Lower leg skin (tissue), 3 donors: ENCODE measurements at regions not wholly inside any gene's neighbourhood (a gene's known extent, or its start where the extent isn't known, plus 50 kb on each side); places are given as distances from the start of the nearest gene placed in this dataset.

Source experiments
- POLR2A ChIP-seq, 2 donors: fragments of 450-650 bp; IDR thresholded peaks; one replicate each; pipeline ENCODE4 v1.6.1; 2016 to 2017; ENCODE audit warnings: antibody characterized with exemption in 2 of 2, mild to moderate bottlenecking in 1 of 2, moderate library complexity in 1 of 2
- TF ChIP-seq, protein P1 (sequence below), 3 donors: fragments of 450-650 bp; IDR thresholded peaks; one replicate each; pipeline ENCODE4 v1.5.1; 2016; ENCODE audit warnings: antibody characterized with exemption in 3 of 3, mild to moderate bottlenecking in 3 of 3, moderate library complexity in 2 of 3

DNA sequence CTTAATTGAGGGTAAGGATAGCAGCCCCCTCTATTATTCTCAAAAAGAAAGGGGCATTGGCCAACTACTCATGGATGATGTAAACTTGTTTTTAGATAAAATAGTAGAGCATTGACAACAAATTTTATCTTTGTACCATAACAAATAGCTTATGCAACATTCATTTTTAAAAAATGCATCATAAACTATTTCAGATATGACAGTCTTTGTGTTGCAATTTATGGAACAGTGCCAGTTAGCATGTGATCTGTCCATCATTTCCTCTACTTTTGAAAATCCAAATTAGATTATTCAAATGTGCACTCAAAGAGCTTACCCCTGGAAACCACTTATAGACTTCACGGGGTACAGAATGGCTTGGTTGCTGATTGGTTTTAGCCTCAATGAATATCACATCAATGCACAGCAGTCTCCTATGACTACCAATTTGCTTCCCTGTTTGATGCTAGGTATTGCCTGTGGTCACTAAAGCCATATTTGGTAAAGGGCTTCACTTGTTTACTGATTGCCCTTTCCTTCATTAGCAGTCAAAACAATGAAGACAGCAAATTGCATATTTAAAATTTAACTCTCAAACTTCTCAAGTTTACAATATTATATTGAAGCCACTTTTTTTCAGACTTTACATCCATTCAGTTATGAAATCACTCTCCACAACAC lies 274.9 kb upstream of the MGAT4C start:
- TF ChIP-seq, protein P1, sequence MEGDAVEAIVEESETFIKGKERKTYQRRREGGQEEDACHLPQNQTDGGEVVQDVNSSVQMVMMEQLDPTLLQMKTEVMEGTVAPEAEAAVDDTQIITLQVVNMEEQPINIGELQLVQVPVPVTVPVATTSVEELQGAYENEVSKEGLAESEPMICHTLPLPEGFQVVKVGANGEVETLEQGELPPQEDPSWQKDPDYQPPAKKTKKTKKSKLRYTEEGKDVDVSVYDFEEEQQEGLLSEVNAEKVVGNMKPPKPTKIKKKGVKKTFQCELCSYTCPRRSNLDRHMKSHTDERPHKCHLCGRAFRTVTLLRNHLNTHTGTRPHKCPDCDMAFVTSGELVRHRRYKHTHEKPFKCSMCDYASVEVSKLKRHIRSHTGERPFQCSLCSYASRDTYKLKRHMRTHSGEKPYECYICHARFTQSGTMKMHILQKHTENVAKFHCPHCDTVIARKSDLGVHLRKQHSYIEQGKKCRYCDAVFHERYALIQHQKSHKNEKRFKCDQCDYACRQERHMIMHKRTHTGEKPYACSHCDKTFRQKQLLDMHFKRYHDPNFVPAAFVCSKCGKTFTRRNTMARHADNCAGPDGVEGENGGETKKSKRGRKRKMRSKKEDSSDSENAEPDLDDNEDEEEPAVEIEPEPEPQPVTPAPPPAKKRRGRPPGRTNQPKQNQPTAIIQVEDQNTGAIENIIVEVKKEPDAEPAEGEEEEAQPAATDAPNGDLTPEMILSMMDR (IDR thresholded peaks at IDR 0.05), result no peak
- no peak for TF ChIP-seq POLR2A (IDR thresholded peaks at IDR 0.05)
